ENCODE measurements at regions not wholly inside any gene's neighbourhood (a gene's known extent, or its start where the extent isn't known, plus 50 kb on each side); places are given as distances from the start of the nearest gene placed in this dataset.

GRCh38 chr16:76108460-76108859 lies 168.7 kb upstream of the CNTNAP4 start:
- Histone ChIP-seq H3K9ac (ENCODE audit: low read length) (no peak overlapping the region), H3K4me2 (replicated peaks; ENCODE audit: low read depth, low read length, poor library complexity, severe bottlenecking) (no peak overlapping the region), H3K4me1 (ENCODE audit: control insufficient read depth in 2 of 2, insufficient read depth in 2 of 2, low read length in 2 of 2) (no peaks in the 10 kb centered on the region), H3K36me3 (replicated peaks in 1 of 2; ENCODE audit: control extremely low read depth in 1 of 2, control insufficient read depth in 1 of 2, extremely low read depth in 1 of 2, insufficient read depth in 2 of 2, low read length in 1 of 2) (no peaks in the 10 kb centered on the region), H3K79me2 (ENCODE audit: control insufficient read depth, insufficient read depth, low read length) (no peaks in the 10 kb centered on the region), H2AFZ (ENCODE audit: insufficient read depth, low read depth, low read length, poor library complexity, severe bottlenecking) (no peak overlapping the region), H3K4me3 (ENCODE audit: control extremely low read depth in 1 of 5, extremely low read depth in 1 of 5, insufficient read depth in 1 of 5, low read depth in 2 of 5, low read length in 4 of 5) (no peak overlapping the region), H3K9me3 (ENCODE audit: control extremely low read depth in 1 of 3, control insufficient read depth in 2 of 3, insufficient read depth in 1 of 3, low read length in 2 of 3) (peaks cover 0 to 5% (median under 1%) of the 10 kb centered on the region in 3 donors), H3K27me3 (replicated peaks in 1 of 4; ENCODE audit: control extremely low read depth in 1 of 4, control insufficient read depth in 3 of 4, insufficient read depth in 4 of 4, low read length in 3 of 4) (no peaks in the 10 kb centered on the region), H3K27ac (ENCODE audit: low read length in 2 of 2) (no peak overlapping the region), H4K20me1 (ENCODE audit: control insufficient read depth, insufficient read depth, low read length, poor library complexity, severe bottlenecking) (no peaks in the 10 kb centered on the region)
- TF ChIP-seq CTCF (IDR thresholded peaks at IDR 0.05): no peak
- no peak for TF ChIP-seq EZH2 (IDR thresholded peaks at IDR 0.05; ENCODE audit: borderline replicate concordance, insufficient read depth, low read depth, low read length, poor library complexity, severe bottlenecking)
- H3K27me3 Mint-ChIP-seq: no peaks in the 10 kb centered on the region
- no peak overlapping the region for H3K27ac Mint-ChIP-seq
- ChIA-PET POLR2A (no interaction called here), CTCF (no interaction called here)
- no peak for ATAC-seq (ENCODE audit: low read depth)
- H3K9me3 Mint-ChIP-seq (ENCODE audit: insufficient read depth): no peaks in the 10 kb centered on the region
- DNase-seq: no peak
- H3K4me1 Mint-ChIP-seq: no peaks in the 10 kb centered on the region
- WGBS (ENCODE audit: insufficient coverage): 80% methylated on average over 1 of the region's 1 CpG
- no peak overlapping the region for H3K4me3 Mint-ChIP-seq
- intact Hi-C loops (cut with micrococcal nuclease): no loop called here

GRCh38 chr16:76114681-76115080 lies 162.5 kb upstream of the CNTNAP4 start:
- no peak overlapping the region for H3K27ac ChIP-seq (ENCODE audit: low read length in 2 of 2)
- WGBS (ENCODE audit: insufficient coverage): 55% methylated on average over 1 of the region's 3 CpGs
- no peaks in the 10 kb centered on the region for H3K36me3 ChIP-seq (replicated peaks in 1 of 2; ENCODE audit: control extremely low read depth in 1 of 2, control insufficient read depth in 1 of 2, extremely low read depth in 1 of 2, insufficient read depth in 2 of 2, low read length in 1 of 2)
- no peak overlapping the region for H3K4me3 Mint-ChIP-seq
- no peaks in the 10 kb centered on the region for H3K4me1 Mint-ChIP-seq
- H3K27ac Mint-ChIP-seq: no peak overlapping the region
- H3K9me3 ChIP-seq (ENCODE audit: control extremely low read depth in 1 of 3, control insufficient read depth in 2 of 3, insufficient read depth in 1 of 3, low read length in 2 of 3): no peaks in the 10 kb centered on the region
- H3K4me3 ChIP-seq (ENCODE audit: control extremely low read depth in 1 of 5, extremely low read depth in 1 of 5, insufficient read depth in 1 of 5, low read depth in 2 of 5, low read length in 4 of 5): no peak overlapping the region
- H3K27me3 Mint-ChIP-seq: no peaks in the 10 kb centered on the region
- no peak for TF ChIP-seq EZH2 (IDR thresholded peaks at IDR 0.05; ENCODE audit: borderline replicate concordance, insufficient read depth, low read depth, low read length, poor library complexity, severe bottlenecking)
- TF ChIP-seq CTCF (IDR thresholded peaks at IDR 0.05): no peak
- POLR2A ChIA-PET: no interaction called here
- intact Hi-C loops (cut with micrococcal nuclease): no loop called here
- DNase-seq: no peak
- no peaks in the 10 kb centered on the region for H3K79me2 ChIP-seq (ENCODE audit: control insufficient read depth, insufficient read depth, low read length)
- peaks cover 3% of the 10 kb centered on the region for H3K9me3 Mint-ChIP-seq (ENCODE audit: insufficient read depth)
- no peak for ATAC-seq (ENCODE audit: low read depth)
- H3K4me1 ChIP-seq (ENCODE audit: control insufficient read depth in 2 of 2, insufficient read depth in 2 of 2, low read length in 2 of 2): no peaks in the 10 kb centered on the region
- CTCF ChIA-PET: no interaction called here
- H4K20me1 ChIP-seq (ENCODE audit: control insufficient read depth, insufficient read depth, low read length, poor library complexity, severe bottlenecking): no peaks in the 10 kb centered on the region
- H3K4me2 ChIP-seq (replicated peaks; ENCODE audit: low read depth, low read length, poor library complexity, severe bottlenecking): no peak overlapping the region
- no peaks in the 10 kb centered on the region for H3K27me3 ChIP-seq (replicated peaks in 1 of 4; ENCODE audit: control extremely low read depth in 1 of 4, control insufficient read depth in 3 of 4, insufficient read depth in 4 of 4, low read length in 3 of 4)
- H3K9ac ChIP-seq (ENCODE audit: low read length): no peak overlapping the region
- H2AFZ ChIP-seq (ENCODE audit: insufficient read depth, low read depth, low read length, poor library complexity, severe bottlenecking): no peak overlapping the region

All from B cell (primary cell).